Endodermal cell (in vitro differentiated cells): ENCODE measurements at regions not wholly inside any gene's neighbourhood (a gene's known extent, or its start where the extent isn't known, plus 50 kb on each side); places are given as distances from the start of the nearest gene placed in this dataset.

Source experiments
- DNase-seq: peaks from one replicate; pipeline ENCODE4 v3.0.0-alpha.2; 2017
- H3K27ac ChIP-seq: 2 replicates; pipeline ENCODE4 v1.5.1; 2013; ENCODE audit warnings: mild to moderate bottlenecking, low read depth, low read length, moderate library complexity
- H3K27me3 ChIP-seq: 2 replicates; pipeline ENCODE4 v1.6.1; 2013; ENCODE audit warnings: mild to moderate bottlenecking, low read length, moderate library complexity; ENCODE audit not compliant: insufficient read depth, control insufficient read depth, poor library complexity, severe bottlenecking
- H3K36me3 ChIP-seq: 2 replicates; pipeline ENCODE4 v1.7.0; 2013; ENCODE audit warnings: mild to moderate bottlenecking, low read length, moderate library complexity; ENCODE audit not compliant: control insufficient read depth, insufficient read depth
- H3K4me1 ChIP-seq: one replicate; pipeline ENCODE4 v1.7.0; 2013; ENCODE audit warnings: low read length; ENCODE audit not compliant: control insufficient read depth, insufficient read depth
- H3K4me3 ChIP-seq: 2 replicates; pipeline ENCODE4 v1.5.1; 2013; ENCODE audit warnings: mild to moderate bottlenecking, low read length, moderate library complexity
- H3K9ac ChIP-seq: 2 replicates; pipeline ENCODE4 v1.6.1; 2013; ENCODE audit warnings: mild to moderate bottlenecking, low read length, moderate library complexity; ENCODE audit not compliant: poor library complexity, severe bottlenecking; ENCODE audit errors: extremely low read depth
- H3K9me3 ChIP-seq: 2 replicates; pipeline ENCODE4 v1.6.1; 2013; ENCODE audit warnings: mild to moderate bottlenecking, low read length, moderate library complexity; ENCODE audit not compliant: control insufficient read depth
- H3K27ac Mint-ChIP-seq: 2 replicates; pipeline ENCODE4 v1.8.0; 2020; ENCODE audit warnings: mixed read lengths
- H3K27me3 Mint-ChIP-seq: 2 replicates; pipeline ENCODE4 v1.8.0; 2021; ENCODE audit warnings: mild to moderate bottlenecking, mixed read lengths; ENCODE audit not compliant: insufficient read depth
- H3K36me3 Mint-ChIP-seq: 2 replicates; pipeline ENCODE4 v1.8.0; 2020; ENCODE audit warnings: low read depth, mixed read lengths
- H3K4me1 Mint-ChIP-seq: 2 replicates; pipeline ENCODE4 v1.8.0; 2020; ENCODE audit warnings: mixed read lengths
- H3K4me3 Mint-ChIP-seq: 2 replicates; pipeline ENCODE4 v1.8.0; 2020; ENCODE audit warnings: mild to moderate bottlenecking, moderate library complexity, mixed read lengths
- H3K9me3 Mint-ChIP-seq: 2 replicates; pipeline ENCODE4 v1.8.0; 2020; ENCODE audit warnings: mild to moderate bottlenecking, mixed read lengths
- WGBS, 2 experiments: methylation state at CpG; one replicate each; pipeline versions ENCODE4 v1.1.5 to v1.1.7; 2013; ENCODE audit warnings: missing lambda C conversion rate in 2 of 2, mixed read lengths in 1 of 2; ENCODE audit not compliant: insufficient coverage in 1 of 2, insufficient read length in 1 of 2; 5-methylcytosine and 5-hydroxymethylcytosine counted together
- TF ChIP-seq, protein P1 (sequence below): fragments of 200-600 bp; sonication (generic); conservative IDR thresholded peaks from 2 replicates; pipeline ENCODE4 v1.5.0; 2021; ENCODE audit warnings: antibody characterized with exemption, mild to moderate bottlenecking

DNA sequence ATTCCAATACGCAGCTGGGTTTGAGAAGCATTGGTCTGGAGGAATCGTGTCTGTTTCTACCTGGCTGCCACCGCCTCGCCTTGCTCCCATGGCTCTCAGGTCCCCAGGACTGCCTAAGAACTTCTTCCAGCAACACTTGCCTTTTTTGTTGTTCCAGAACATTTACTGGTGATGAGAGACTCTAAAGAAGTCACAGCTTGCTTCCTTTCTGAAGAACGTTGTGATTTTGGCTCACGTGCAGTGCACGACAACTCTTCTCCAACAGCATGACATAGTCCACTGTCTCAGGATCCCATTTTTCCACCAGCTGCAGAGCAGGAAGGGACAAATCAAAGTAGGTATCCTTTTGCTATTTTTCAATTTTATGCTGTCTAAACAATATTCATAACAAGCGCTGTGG lies 940.9 kb downstream of the SLC4A3 start:
- no peak overlapping the region for H3K27ac Mint-ChIP-seq

DNA sequence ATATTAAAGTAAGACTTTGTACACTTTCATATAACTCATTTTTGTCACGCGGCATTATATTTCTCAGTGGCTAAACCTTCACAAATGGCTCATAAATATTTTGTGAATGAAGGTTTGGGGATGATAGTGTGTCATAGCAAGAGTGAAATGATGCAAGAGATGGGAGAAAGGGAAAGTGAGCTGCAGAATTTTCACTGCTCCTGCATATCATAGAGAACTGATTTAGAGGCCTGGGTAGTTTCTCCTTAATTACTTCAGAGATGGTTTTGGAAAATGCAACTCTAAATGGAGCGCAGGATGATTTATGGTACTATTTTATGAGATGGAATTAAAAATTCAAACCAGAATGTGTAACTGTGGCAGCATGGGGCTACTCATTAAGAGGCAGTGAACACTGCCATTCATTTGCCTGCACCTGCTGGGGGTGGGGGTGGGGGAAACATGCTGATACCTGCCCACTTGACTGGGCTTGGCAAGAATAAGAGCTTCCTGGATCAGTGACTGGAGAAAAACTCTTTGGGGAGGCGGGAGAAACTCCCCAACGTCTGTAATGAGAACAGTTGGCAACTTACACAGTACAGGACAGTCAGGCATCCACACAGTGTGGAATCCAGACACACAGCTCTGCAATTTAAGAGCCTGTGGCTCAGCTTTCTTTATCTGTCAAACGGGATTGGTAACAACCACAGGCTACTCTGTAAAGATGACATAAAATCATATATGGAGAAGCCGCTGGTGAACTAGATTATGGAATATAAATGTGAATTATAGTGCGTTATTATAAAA lies 941.9 kb downstream of the SLC4A3 start:
- H3K9me3 ChIP-seq: no peaks in the 10 kb centered on the region
- Mint-ChIP-seq H3K27ac (no peak overlapping the region), H3K27me3 (no peaks in the 10 kb centered on the region), H3K4me1 (no peaks in the 10 kb centered on the region), H3K9me3 (no peaks in the 10 kb centered on the region), H3K36me3 (no peaks in the 10 kb centered on the region), H3K4me3 (no peak overlapping the region)
- WGBS, 2 experiments: 93 to 95% methylated on average over 4 to 8 of the region's 8 CpGs
- no peaks in the 10 kb centered on the region for H3K36me3 ChIP-seq
- no peak overlapping the region for H3K4me3 ChIP-seq
- no peaks in the 10 kb centered on the region for H3K4me1 ChIP-seq
- TF ChIP-seq, protein P1, sequence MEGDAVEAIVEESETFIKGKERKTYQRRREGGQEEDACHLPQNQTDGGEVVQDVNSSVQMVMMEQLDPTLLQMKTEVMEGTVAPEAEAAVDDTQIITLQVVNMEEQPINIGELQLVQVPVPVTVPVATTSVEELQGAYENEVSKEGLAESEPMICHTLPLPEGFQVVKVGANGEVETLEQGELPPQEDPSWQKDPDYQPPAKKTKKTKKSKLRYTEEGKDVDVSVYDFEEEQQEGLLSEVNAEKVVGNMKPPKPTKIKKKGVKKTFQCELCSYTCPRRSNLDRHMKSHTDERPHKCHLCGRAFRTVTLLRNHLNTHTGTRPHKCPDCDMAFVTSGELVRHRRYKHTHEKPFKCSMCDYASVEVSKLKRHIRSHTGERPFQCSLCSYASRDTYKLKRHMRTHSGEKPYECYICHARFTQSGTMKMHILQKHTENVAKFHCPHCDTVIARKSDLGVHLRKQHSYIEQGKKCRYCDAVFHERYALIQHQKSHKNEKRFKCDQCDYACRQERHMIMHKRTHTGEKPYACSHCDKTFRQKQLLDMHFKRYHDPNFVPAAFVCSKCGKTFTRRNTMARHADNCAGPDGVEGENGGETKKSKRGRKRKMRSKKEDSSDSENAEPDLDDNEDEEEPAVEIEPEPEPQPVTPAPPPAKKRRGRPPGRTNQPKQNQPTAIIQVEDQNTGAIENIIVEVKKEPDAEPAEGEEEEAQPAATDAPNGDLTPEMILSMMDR: no peak
- DNase-seq: no peak
- H3K27ac ChIP-seq: no peak overlapping the region
- H3K9ac ChIP-seq: no peak overlapping the region
- H3K27me3 ChIP-seq: no peaks in the 10 kb centered on the region

More for the DNA sequence above, 940.9 kb downstream of the SLC4A3 start:
- H3K36me3 Mint-ChIP-seq: no peaks in the 10 kb centered on the region
- H3K27ac ChIP-seq: no peak overlapping the region
- H3K4me3 Mint-ChIP-seq: no peak overlapping the region
- H3K9me3 Mint-ChIP-seq: no peaks in the 10 kb centered on the region
- TF ChIP-seq, protein P1: no peak
- H3K27me3 ChIP-seq: no peaks in the 10 kb centered on the region
- no peaks in the 10 kb centered on the region for H3K27me3 Mint-ChIP-seq
- H3K9me3 ChIP-seq: no peaks in the 10 kb centered on the region
- 93 to 95% methylated on average over 5 to 8 of the region's 8 CpGs for WGBS, 2 experiments
- no peaks in the 10 kb centered on the region for H3K4me1 ChIP-seq
- no peak overlapping the region for H3K9ac ChIP-seq
- H3K4me3 ChIP-seq: no peak overlapping the region
- H3K4me1 Mint-ChIP-seq: no peaks in the 10 kb centered on the region
- DNase-seq: no peak
- no peaks in the 10 kb centered on the region for H3K36me3 ChIP-seq

DNA sequence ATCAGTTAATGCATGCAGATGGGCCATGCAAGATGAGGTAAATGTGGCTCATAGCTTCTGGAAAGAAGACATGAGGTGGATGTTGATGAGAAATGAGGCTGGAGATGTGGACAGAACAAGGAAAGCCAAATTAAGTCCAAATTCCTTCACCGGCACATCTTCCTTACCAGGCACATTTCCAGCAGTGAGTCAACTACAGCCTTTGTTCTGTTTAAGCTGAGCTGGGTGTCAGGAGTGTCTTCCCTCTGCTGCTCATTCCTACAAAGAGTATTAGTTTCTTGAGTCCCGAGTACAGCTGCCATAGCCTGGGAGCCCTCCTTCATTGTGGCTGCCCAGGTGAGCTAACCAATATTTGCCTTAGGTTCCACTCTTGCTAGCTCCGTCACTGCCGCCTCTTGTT lies 945.0 kb downstream of the SLC4A3 start:
- no peak overlapping the region for H3K4me3 ChIP-seq
- DNase-seq: no peak
- TF ChIP-seq, protein P1: no peak
- H3K27ac ChIP-seq: no peak overlapping the region
- no peaks in the 10 kb centered on the region for H3K4me1 ChIP-seq
- H3K27me3 ChIP-seq: no peaks in the 10 kb centered on the region
- Mint-ChIP-seq H3K4me1 (no peaks in the 10 kb centered on the region), H3K36me3 (no peaks in the 10 kb centered on the region), H3K27me3 (no peaks in the 10 kb centered on the region), H3K27ac (no peak overlapping the region), H3K9me3 (no peaks in the 10 kb centered on the region), H3K4me3 (no peak overlapping the region)
- H3K9me3 ChIP-seq: no peaks in the 10 kb centered on the region
- H3K36me3 ChIP-seq: no peaks in the 10 kb centered on the region
- H3K9ac ChIP-seq: no peak overlapping the region
- 93 to 96% methylated on average over 2 to 4 of the region's 4 CpGs for WGBS, 2 experiments
